SK-N-SH (cell line): ENCODE measurements at regions not wholly inside any gene's neighbourhood (a gene's known extent, or its start where the extent isn't known, plus 50 kb on each side); places are given as distances from the start of the nearest gene placed in this dataset.
A peak's percentile ranks its signal among the peaks of the same experiment; 100 is the strongest.

Experiments used
- CTCF ChIA-PET: fragments of 300-600, 350-600 bp; formaldehyde crosslinking; extraction: SDS; loops from one replicate; lab custom pipeline; 2021; lab: Yijun Ruan, JAX
- POLR2A ChIA-PET: fragments of 350-600 bp; sonication (Branson Sonifier 250); formaldehyde crosslinking; extraction: SDS; loops from one replicate; lab custom pipeline; 2020; ENCODE audit warnings: antibody characterized with exemption, inconsistent platforms; lab: Yijun Ruan, JAX
- DNase-seq: peaks from one replicate; pipeline ENCODE4 v3.0.0; 2012
- H2AFZ ChIP-seq: fragments of 200-600 bp; sonication (generic); 2 replicates; pipeline ENCODE4 v1.8.1; 2016; ENCODE audit warnings: antibody characterized with exemption, mild to moderate bottlenecking, low read depth
- H3F3A ChIP-seq: fragments of 200-600 bp; sonication (generic); replicated peaks from 2 replicates; pipeline ENCODE3; 2016; ENCODE audit warnings: antibody characterized with exemption, mild to moderate bottlenecking; ENCODE audit not compliant: insufficient read depth
- H3K27ac ChIP-seq, 2 experiments: fragments of 200-500 bp in 1 of 2; fragments of 200-600 bp in 1 of 2; sonication (Bioruptor generic) in 1 of 2; sonication (generic), shearing (Covaris generic) in 1 of 2; 2 replicates each; pipeline versions ENCODE4 v1.5.1 to v1.6.1; 2014 to 2016; ENCODE audit warnings: low read depth in 2 of 2, inconsistent platforms in 1 of 2, low read length in 1 of 2, mild to moderate bottlenecking in 1 of 2, mixed read lengths in 1 of 2
- H3K27me3 ChIP-seq: fragments of 200-600 bp; sonication (generic), shearing (Covaris generic); 2 replicates; pipeline ENCODE4 v1.6.1; 2016; ENCODE audit warnings: mixed run types; ENCODE audit not compliant: insufficient read depth
- H3K36me3 ChIP-seq, 2 experiments: fragments of 200-500 bp in 1 of 2; fragments of 200-600 bp in 1 of 2; sonication (Bioruptor generic) in 1 of 2; sonication (generic) in 1 of 2; replicated peaks in 1 of 2; 2 replicates each; pipeline versions ENCODE3 to v1.5.1; 2014 to 2016; ENCODE audit warnings: low read length in 1 of 2, mild to moderate bottlenecking in 1 of 2; ENCODE audit not compliant: insufficient read depth in 2 of 2, control insufficient read depth in 1 of 2
- H3K4me1 ChIP-seq, 2 experiments: fragments of 200-500 bp in 1 of 2; fragments of 200-600 bp in 1 of 2; sonication (Bioruptor generic) in 1 of 2; sonication (generic), shearing (Covaris generic) in 1 of 2; 2 replicates each; pipeline versions ENCODE4 v1.5.1 to v1.6.1; 2014 to 2016; ENCODE audit warnings: low read depth in 1 of 2, low read length in 1 of 2, mixed run types in 1 of 2; ENCODE audit not compliant: insufficient read depth in 2 of 2, control insufficient read depth in 1 of 2
- H3K4me2 ChIP-seq: fragments of 200-600 bp; sonication (generic), shearing (Covaris generic); 2 replicates; pipeline ENCODE4 v1.6.1; 2017; ENCODE audit warnings: mixed run types
- H3K4me3 ChIP-seq, 2 experiments: fragments of 200-500 bp in 1 of 2; fragments of 200-600 bp in 1 of 2; sonication (Bioruptor generic) in 1 of 2; sonication (generic), shearing (Covaris generic) in 1 of 2; 2 replicates each; pipeline versions ENCODE4 v1.5.1 to v1.8.1; 2014 to 2016; ENCODE audit warnings: low read depth in 2 of 2, inconsistent platforms in 1 of 2, low read length in 1 of 2, mild to moderate bottlenecking in 1 of 2, mixed read lengths in 1 of 2, moderate library complexity in 1 of 2
- H3K79me2 ChIP-seq: fragments of 200-600 bp; sonication (generic); 2 replicates; pipeline ENCODE4 v1.8.1; 2017; ENCODE audit warnings: mild to moderate bottlenecking; ENCODE audit not compliant: insufficient read depth
- H3K9ac ChIP-seq: fragments of 200-600 bp; sonication (generic); 2 replicates; pipeline ENCODE4 v1.6.1; 2017; ENCODE audit warnings: mixed run types
- H3K9me2 ChIP-seq: fragments of 200-600 bp; sonication (generic); 2 replicates; pipeline ENCODE4 v1.6.1; 2017; ENCODE audit warnings: mixed run types
- H3K9me3 ChIP-seq: fragments of 200-600 bp; sonication (generic); 2 replicates; pipeline ENCODE4 v1.6.1; 2017; ENCODE audit warnings: mixed run types, mild to moderate bottlenecking, moderate library complexity
- H4K20me1 ChIP-seq: fragments of 200-600 bp; sonication (generic); 2 replicates; pipeline ENCODE4 v1.6.1; 2017; ENCODE audit warnings: mild to moderate bottlenecking, mixed run types; ENCODE audit not compliant: insufficient read depth
- ELF1 ChIP-seq: IDR thresholded peaks from 2 replicates; pipeline ENCODE4 v1.4.0; 2012
- FOSL2 ChIP-seq: IDR thresholded peaks from 2 replicates; pipeline ENCODE4 v1.4.0; 2012; ENCODE audit warnings: low read depth, mild to moderate bottlenecking, moderate library complexity, borderline replicate concordance
- FOXM1 ChIP-seq: IDR thresholded peaks from 2 replicates; pipeline ENCODE4 v1.4.0; 2012; ENCODE audit warnings: low read depth, mild to moderate bottlenecking
- GATA2 ChIP-seq: sonication (generic); formaldehyde crosslinking; IDR thresholded peaks from 2 replicates; pipeline ENCODE4 v1.5.0; 2020; ENCODE audit warnings: mild to moderate bottlenecking, missing genetic modification reagents
- JUND ChIP-seq: IDR thresholded peaks from 2 replicates; pipeline ENCODE4 v1.4.0; 2012
- MEF2A ChIP-seq: IDR thresholded peaks from 2 replicates; pipeline ENCODE4 v1.4.0; 2012; ENCODE audit warnings: low read depth, borderline replicate concordance
- NFIC ChIP-seq: IDR thresholded peaks from 2 replicates; pipeline ENCODE4 v1.4.0; 2012; ENCODE audit warnings: borderline replicate concordance
- POLR2AphosphoS5 ChIP-seq: IDR thresholded peaks from 2 replicates; pipeline ENCODE4 v1.6.1; 2012; ENCODE audit warnings: low read depth, low read length
- RCOR1 ChIP-seq: fragments of 150-350 bp; IDR thresholded peaks from 2 replicates; pipeline ENCODE4 v1.6.1; 2017; ENCODE audit warnings: antibody characterized with exemption, low read length
- RFX5 ChIP-seq: IDR thresholded peaks from 2 replicates; pipeline ENCODE4 v1.6.1; 2012; ENCODE audit warnings: mild to moderate bottlenecking, improper control_type of control experiment, low read length
- RXRA ChIP-seq: IDR thresholded peaks from 2 replicates; pipeline ENCODE4 v1.4.0; 2012; ENCODE audit warnings: low read depth, mild to moderate bottlenecking, borderline replicate concordance
- TAF1 ChIP-seq: IDR thresholded peaks from 2 replicates; pipeline ENCODE4 v1.6.1; 2012; ENCODE audit warnings: low read depth, mild to moderate bottlenecking, low read length, moderate library complexity, borderline replicate concordance
- TCF12 ChIP-seq: IDR thresholded peaks from 2 replicates; pipeline ENCODE4 v1.4.0; 2012
- TEAD4 ChIP-seq: IDR thresholded peaks from 2 replicates; pipeline ENCODE4 v1.4.0; 2012; ENCODE audit warnings: mild to moderate bottlenecking, borderline replicate concordance; ENCODE audit not compliant: insufficient read depth
- YY1 ChIP-seq: IDR thresholded peaks from 2 replicates; pipeline ENCODE4 v1.4.0; 2012; ENCODE audit warnings: low read depth, mild to moderate bottlenecking
- WGBS: methylation state at CpG from one replicate; pipeline ENCODE4 v1.1.6; 2017; ENCODE audit warnings: low lambda C conversion rate; 5-methylcytosine and 5-hydroxymethylcytosine counted together
- TF ChIP-seq, protein P1 (sequence below): fragments of 150-350 bp; IDR thresholded peaks from 2 replicates; pipeline ENCODE4 v1.6.1; 2016; ENCODE audit warnings: mild to moderate bottlenecking, low read depth, low read length
- TF ChIP-seq, protein P2 (sequence below): fragments of 150-350 bp; IDR thresholded peaks from 2 replicates; pipeline ENCODE4 v1.6.1; 2017; ENCODE audit warnings: antibody characterized with exemption, low read length, low read depth, borderline replicate concordance
- TF ChIP-seq, protein P3 (sequence below): IDR thresholded peaks from 2 replicates; pipeline ENCODE4 v1.4.0; 2012; ENCODE audit warnings: low read depth
- TF ChIP-seq, protein P4 (sequence below): IDR thresholded peaks from 2 replicates; pipeline ENCODE4 v1.6.1; 2012; ENCODE audit warnings: mild to moderate bottlenecking, low read depth, low read length, moderate library complexity

DNA sequence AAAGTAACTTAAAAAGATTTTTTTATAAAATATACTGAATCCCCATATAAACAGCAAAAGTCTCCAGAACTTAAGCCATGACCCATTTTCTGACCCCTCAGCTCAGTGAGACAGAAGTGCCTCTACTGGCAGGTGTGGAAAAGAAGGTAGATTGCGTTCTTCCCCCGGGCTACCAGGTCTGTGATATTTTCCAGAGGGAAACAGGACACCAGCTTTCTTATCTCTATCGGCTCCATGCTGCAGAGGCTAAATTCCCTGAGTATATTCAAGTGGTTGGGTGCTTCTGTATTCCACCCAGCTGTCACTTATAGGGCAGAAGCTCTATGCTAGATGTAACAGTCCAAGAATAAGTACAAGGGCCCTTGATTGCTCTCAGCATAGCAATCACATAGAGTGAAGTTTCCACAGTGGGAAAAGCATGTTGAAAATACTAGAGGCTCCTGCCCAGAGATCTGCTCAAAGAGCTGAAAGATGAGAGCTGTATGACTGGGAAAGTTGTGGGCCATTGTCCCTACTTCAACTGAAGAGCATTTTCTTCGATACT lies 687.3 kb downstream of the CDH11 start:
- H3K4me3 ChIP-seq: no peak overlapping the region
- 0 out of 2 replicates have a peak, but pooled peaks cover 6% of the 10 kb centered on the region for H3K9me3 ChIP-seq
- H3K9ac ChIP-seq: no peak overlapping the region
- POLR2A ChIA-PET: no interaction called here
- H3K4me2 ChIP-seq: no peak overlapping the region
- H3K4me1 ChIP-seq: peaks cover 0 to 6% of the 10 kb centered on the region in 2 experiments; a peak in 2 of 4 replicates
- H2AFZ ChIP-seq: no peak overlapping the region
- no peaks in the 10 kb centered on the region for H3K27me3 ChIP-seq
- peaks cover 13% of the 10 kb centered on the region for H3F3A ChIP-seq
- TF ChIP-seq TEAD4: no peak
- TF ChIP-seq, protein P1, sequence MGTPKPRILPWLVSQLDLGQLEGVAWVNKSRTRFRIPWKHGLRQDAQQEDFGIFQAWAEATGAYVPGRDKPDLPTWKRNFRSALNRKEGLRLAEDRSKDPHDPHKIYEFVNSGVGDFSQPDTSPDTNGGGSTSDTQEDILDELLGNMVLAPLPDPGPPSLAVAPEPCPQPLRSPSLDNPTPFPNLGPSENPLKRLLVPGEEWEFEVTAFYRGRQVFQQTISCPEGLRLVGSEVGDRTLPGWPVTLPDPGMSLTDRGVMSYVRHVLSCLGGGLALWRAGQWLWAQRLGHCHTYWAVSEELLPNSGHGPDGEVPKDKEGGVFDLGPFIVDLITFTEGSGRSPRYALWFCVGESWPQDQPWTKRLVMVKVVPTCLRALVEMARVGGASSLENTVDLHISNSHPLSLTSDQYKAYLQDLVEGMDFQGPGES: no peak
- peak; percentile 40 for TF ChIP-seq GATA2 (CRISPR knock-in tag)
- WGBS: 74% methylated on average over 4 of the region's 4 CpGs
- CTCF ChIA-PET: no interaction called here
- H3K9me2 ChIP-seq: no peaks in the 10 kb centered on the region
- H3K36me3 ChIP-seq: peaks cover 0 to 8% of the 10 kb centered on the region in 2 experiments
- no peaks in the 10 kb centered on the region for H3K79me2 ChIP-seq
- no peak for DNase-seq
- H4K20me1 ChIP-seq: no peaks in the 10 kb centered on the region
- no peak overlapping the region for H3K27ac ChIP-seq

DNA sequence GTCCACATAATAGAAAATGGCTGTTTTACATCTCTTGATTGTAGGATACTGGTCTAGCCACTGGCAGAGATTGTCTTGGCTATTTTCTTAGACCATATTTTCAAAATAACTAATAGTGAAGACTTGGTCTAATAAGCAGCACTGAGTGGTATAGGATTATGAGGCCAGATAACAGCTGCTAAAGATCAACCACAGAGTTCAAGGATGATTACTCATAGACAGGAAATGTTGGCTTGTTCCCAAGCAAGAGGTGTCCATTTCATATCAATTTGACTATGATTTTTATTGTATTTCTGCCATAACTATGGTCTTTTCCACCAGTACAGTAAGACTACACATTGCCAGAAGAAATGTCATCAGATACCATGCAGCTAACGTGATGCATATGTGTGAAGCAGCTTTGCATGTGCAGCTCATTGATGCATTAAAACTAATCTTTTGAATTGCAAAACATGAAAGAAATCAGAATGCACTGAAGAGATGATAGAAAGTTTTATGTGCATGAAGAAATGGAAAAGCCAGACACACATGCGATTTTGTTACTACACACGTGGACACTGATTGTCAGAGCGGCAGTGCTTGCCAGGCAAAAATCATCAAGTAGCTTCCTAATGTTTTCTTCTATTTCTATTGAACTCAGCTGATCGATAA lies 693.3 kb downstream of the CDH11 start:
- peak overlapping the region; percentile 13; the same call in 1 of the 2 replicates for H3K9ac ChIP-seq
- H2AFZ ChIP-seq: no peak overlapping the region
- H3K4me1 ChIP-seq: peaks cover 2 to 7% of the 10 kb centered on the region in 2 experiments; a peak in 3 of 4 replicates
- H3K4me3 ChIP-seq: no peak overlapping the region
- H3F3A ChIP-seq: peaks cover 29% of the 10 kb centered on the region
- no peak overlapping the region for H3K4me2 ChIP-seq
- H3K9me3 ChIP-seq: 0 out of 2 replicates have a peak, but pooled peaks cover 6% of the 10 kb centered on the region
- no peaks in the 10 kb centered on the region for H4K20me1 ChIP-seq
- H3K79me2 ChIP-seq: no peaks in the 10 kb centered on the region
- H3K36me3 ChIP-seq: peaks cover 0 to 8% of the 10 kb centered on the region in 2 experiments
- ChIA-PET POLR2A (no interaction called here), CTCF (interaction anchor here (0.7 to 1.0 kb wide), 2 partner anchors 10 to 1067 kb away, joined by 3 read pairs; no protein-coding TSS in a partner anchor)
- WGBS: 66% methylated on average over 5 of the region's 5 CpGs
- no peaks in the 10 kb centered on the region for H3K27me3 ChIP-seq
- no peaks in the 10 kb centered on the region for H3K9me2 ChIP-seq
- peak overlapping the region; percentile 48 to 73 for H3K27ac ChIP-seq
- DNase-seq: peak; percentile 6
- TF ChIP-seq RCOR1: 0 out of 2 replicates have a peak, but pooled peaks have one; percentile 22
- TF ChIP-seq TEAD4: peak; percentile 92
- no peak for TF ChIP-seq MEF2A
- TF ChIP-seq FOXM1: peak; percentile 70; the same call in 1 of the 2 replicates
- TF ChIP-seq YY1: peak; percentile 58; the same call in 1 of the 2 replicates
- no peak for TF ChIP-seq RFX5
- TF ChIP-seq, protein P2, sequence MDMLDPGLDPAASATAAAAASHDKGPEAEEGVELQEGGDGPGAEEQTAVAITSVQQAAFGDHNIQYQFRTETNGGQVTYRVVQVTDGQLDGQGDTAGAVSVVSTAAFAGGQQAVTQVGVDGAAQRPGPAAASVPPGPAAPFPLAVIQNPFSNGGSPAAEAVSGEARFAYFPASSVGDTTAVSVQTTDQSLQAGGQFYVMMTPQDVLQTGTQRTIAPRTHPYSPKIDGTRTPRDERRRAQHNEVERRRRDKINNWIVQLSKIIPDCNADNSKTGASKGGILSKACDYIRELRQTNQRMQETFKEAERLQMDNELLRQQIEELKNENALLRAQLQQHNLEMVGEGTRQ: no peak
- TF ChIP-seq, protein P3, sequence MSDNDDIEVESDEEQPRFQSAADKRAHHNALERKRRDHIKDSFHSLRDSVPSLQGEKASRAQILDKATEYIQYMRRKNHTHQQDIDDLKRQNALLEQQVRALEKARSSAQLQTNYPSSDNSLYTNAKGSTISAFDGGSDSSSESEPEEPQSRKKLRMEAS: peak; percentile 60
- TF ChIP-seq GATA2 (CRISPR knock-in tag): no peak
- peak; percentile 88 for TF ChIP-seq POLR2AphosphoS5
- no peak for TF ChIP-seq TAF1
- peak; percentile 99 for TF ChIP-seq TCF12
- peak; percentile 97 for TF ChIP-seq JUND
- no peak for TF ChIP-seq ELF1
- peak; percentile 87; the same call in 1 of the 2 replicates for TF ChIP-seq RXRA
- TF ChIP-seq, protein P1: no peak
- TF ChIP-seq, protein P4, sequence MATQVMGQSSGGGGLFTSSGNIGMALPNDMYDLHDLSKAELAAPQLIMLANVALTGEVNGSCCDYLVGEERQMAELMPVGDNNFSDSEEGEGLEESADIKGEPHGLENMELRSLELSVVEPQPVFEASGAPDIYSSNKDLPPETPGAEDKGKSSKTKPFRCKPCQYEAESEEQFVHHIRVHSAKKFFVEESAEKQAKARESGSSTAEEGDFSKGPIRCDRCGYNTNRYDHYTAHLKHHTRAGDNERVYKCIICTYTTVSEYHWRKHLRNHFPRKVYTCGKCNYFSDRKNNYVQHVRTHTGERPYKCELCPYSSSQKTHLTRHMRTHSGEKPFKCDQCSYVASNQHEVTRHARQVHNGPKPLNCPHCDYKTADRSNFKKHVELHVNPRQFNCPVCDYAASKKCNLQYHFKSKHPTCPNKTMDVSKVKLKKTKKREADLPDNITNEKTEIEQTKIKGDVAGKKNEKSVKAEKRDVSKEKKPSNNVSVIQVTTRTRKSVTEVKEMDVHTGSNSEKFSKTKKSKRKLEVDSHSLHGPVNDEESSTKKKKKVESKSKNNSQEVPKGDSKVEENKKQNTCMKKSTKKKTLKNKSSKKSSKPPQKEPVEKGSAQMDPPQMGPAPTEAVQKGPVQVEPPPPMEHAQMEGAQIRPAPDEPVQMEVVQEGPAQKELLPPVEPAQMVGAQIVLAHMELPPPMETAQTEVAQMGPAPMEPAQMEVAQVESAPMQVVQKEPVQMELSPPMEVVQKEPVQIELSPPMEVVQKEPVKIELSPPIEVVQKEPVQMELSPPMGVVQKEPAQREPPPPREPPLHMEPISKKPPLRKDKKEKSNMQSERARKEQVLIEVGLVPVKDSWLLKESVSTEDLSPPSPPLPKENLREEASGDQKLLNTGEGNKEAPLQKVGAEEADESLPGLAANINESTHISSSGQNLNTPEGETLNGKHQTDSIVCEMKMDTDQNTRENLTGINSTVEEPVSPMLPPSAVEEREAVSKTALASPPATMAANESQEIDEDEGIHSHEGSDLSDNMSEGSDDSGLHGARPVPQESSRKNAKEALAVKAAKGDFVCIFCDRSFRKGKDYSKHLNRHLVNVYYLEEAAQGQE: no peak
- peak; percentile 92 for TF ChIP-seq FOSL2
- TF ChIP-seq NFIC: peak; percentile 99
